H9 (cell line): ENCODE measurements at regions not wholly inside any gene's neighbourhood (a gene's known extent, or its start where the extent isn't known, plus 50 kb on each side); places are given as distances from the start of the nearest gene placed in this dataset.

Experiments
- DNase-seq: peaks from one replicate; pipeline ENCODE4 v3.0.0-alpha.2; 2017
- H2AFZ ChIP-seq: one replicate; pipeline ENCODE4 v1.6.1; 2013; ENCODE audit warnings: mild to moderate bottlenecking, low read length, control low read depth, moderate library complexity
- H2AK5ac ChIP-seq: 2 replicates; pipeline ENCODE4 v1.6.1; 2013; ENCODE audit warnings: low read length, control low read depth, mixed read lengths; ENCODE audit not compliant: insufficient read length
- H2BK120ac ChIP-seq: one replicate; pipeline ENCODE4 v1.6.1; 2013; ENCODE audit warnings: low read depth, mild to moderate bottlenecking, low read length, control low read depth, inconsistent platforms; ENCODE audit not compliant: poor library complexity, severe bottlenecking
- H2BK12ac ChIP-seq: 2 replicates; pipeline ENCODE4 v1.6.1; 2013; ENCODE audit warnings: low read length, control low read depth, mixed read lengths, low read depth; ENCODE audit not compliant: insufficient read length
- H2BK15ac ChIP-seq: 2 replicates; pipeline ENCODE4 v1.6.1; 2013; ENCODE audit warnings: low read depth, low read length, control low read depth
- H2BK20ac ChIP-seq: one replicate; pipeline ENCODE4 v1.6.1; 2013; ENCODE audit warnings: low read depth, mild to moderate bottlenecking, low read length, control low read depth, inconsistent platforms; ENCODE audit not compliant: poor library complexity, severe bottlenecking
- H2BK5ac ChIP-seq: 2 replicates; pipeline ENCODE4 v1.6.1; 2013; ENCODE audit warnings: low read length, control low read depth, mixed read lengths; ENCODE audit not compliant: insufficient read length
- H3K14ac ChIP-seq: 2 replicates; pipeline ENCODE4 v1.6.1; 2013; ENCODE audit warnings: low read length, control low read depth; ENCODE audit not compliant: insufficient read depth
- H3K18ac ChIP-seq: 2 replicates; pipeline ENCODE4 v1.6.1; 2013; ENCODE audit warnings: low read depth, mild to moderate bottlenecking, mixed read lengths, low read length, control low read depth; ENCODE audit not compliant: insufficient read length
- H3K23ac ChIP-seq: 2 replicates; pipeline ENCODE4 v1.6.1; 2013; ENCODE audit warnings: low read length, control low read depth, mixed read lengths, low read depth; ENCODE audit not compliant: insufficient read length
- H3K23me2 ChIP-seq: 2 replicates; pipeline ENCODE4 v1.6.1; 2013; ENCODE audit warnings: low read depth, mild to moderate bottlenecking, mixed read lengths, low read length, control low read depth; ENCODE audit not compliant: insufficient read length, poor library complexity, severe bottlenecking
- H3K27ac ChIP-seq: 2 replicates; pipeline ENCODE4 v1.5.1; 2013; ENCODE audit warnings: low read length, control low read depth, mixed read lengths, low read depth; ENCODE audit not compliant: insufficient read length
- H3K27me3 ChIP-seq: 2 replicates; pipeline ENCODE4 v1.6.1; 2013; ENCODE audit warnings: low read length, control low read depth, inconsistent platforms; ENCODE audit not compliant: insufficient read depth
- H3K4ac ChIP-seq: 2 replicates; pipeline ENCODE4 v1.6.1; 2013; ENCODE audit warnings: low read depth, mild to moderate bottlenecking, control low read depth, inconsistent platforms, low read length, moderate library complexity
- H3K4me1 ChIP-seq: 2 replicates; pipeline ENCODE4 v1.6.1; 2013; ENCODE audit warnings: low read length, control low read depth, inconsistent platforms; ENCODE audit not compliant: insufficient read depth
- H3K4me2 ChIP-seq: 2 replicates; pipeline ENCODE4 v1.6.1; 2013; ENCODE audit warnings: low read length, control low read depth, mixed read lengths; ENCODE audit not compliant: insufficient read length, insufficient read depth
- H3K56ac ChIP-seq: 2 replicates; pipeline ENCODE4 v1.6.1; 2013; ENCODE audit warnings: low read depth, mild to moderate bottlenecking, mixed read lengths, low read length, control low read depth; ENCODE audit not compliant: insufficient read length
- H3K79me1 ChIP-seq: 2 replicates; pipeline ENCODE4 v1.6.1; 2013; ENCODE audit warnings: low read depth, mild to moderate bottlenecking, moderate library complexity, low read length, control low read depth, inconsistent platforms; ENCODE audit not compliant: insufficient read depth, poor library complexity, severe bottlenecking
- H3K79me2 ChIP-seq: 2 replicates; pipeline ENCODE4 v1.6.1; 2013; ENCODE audit warnings: low read length, control low read depth, inconsistent platforms; ENCODE audit not compliant: insufficient read depth
- H3K9ac ChIP-seq: 2 replicates; pipeline ENCODE4 v1.6.1; 2013; ENCODE audit warnings: low read length, control low read depth, mixed read lengths; ENCODE audit not compliant: insufficient read length; ENCODE audit errors: extremely low read depth
- H3K9me3 ChIP-seq: one replicate; pipeline ENCODE4 v1.6.1; 2013; ENCODE audit warnings: low read depth, low read length, inconsistent platforms; ENCODE audit not compliant: control insufficient read depth
- H3T11ph ChIP-seq: one replicate; pipeline ENCODE4 v1.6.1; 2013; ENCODE audit warnings: mild to moderate bottlenecking, low read length, control low read depth, inconsistent platforms
- H4K20me1 ChIP-seq: one replicate; pipeline ENCODE4 v1.6.1; 2013; ENCODE audit not compliant: control insufficient read depth, insufficient read length, insufficient read depth
- H4K5ac ChIP-seq: 2 replicates; pipeline ENCODE4 v1.6.1; 2013; ENCODE audit warnings: low read depth, mild to moderate bottlenecking, mixed read lengths, low read length, control low read depth; ENCODE audit not compliant: insufficient read length
- H4K8ac ChIP-seq: replicated peaks from 2 replicates; pipeline ENCODE4 v1.6.1; 2013; ENCODE audit warnings: low read length, control low read depth, mixed read lengths, low read depth; ENCODE audit not compliant: insufficient read length
- H4K91ac ChIP-seq: 2 replicates; pipeline ENCODE4 v1.6.1; 2013; ENCODE audit warnings: low read depth, mild to moderate bottlenecking, moderate library complexity, mixed read lengths, low read length, control low read depth; ENCODE audit not compliant: insufficient read length
- H3K27ac Mint-ChIP-seq, 3 experiments: 2 replicates in 2 of 3; 3 replicates in 1 of 3; pipeline ENCODE4 v1.8.0; 2020 to 2021; ENCODE audit warnings: mixed read lengths in 3 of 3, mild to moderate bottlenecking in 1 of 3, moderate library complexity in 1 of 3
- H3K27me3 Mint-ChIP-seq: 2 replicates; pipeline ENCODE4 v1.8.0; 2021; ENCODE audit warnings: low read depth, mild to moderate bottlenecking, moderate library complexity, mixed read lengths
- H3K36me3 Mint-ChIP-seq, 3 experiments: 2 replicates in 2 of 3; 3 replicates in 1 of 3; pipeline ENCODE4 v1.8.0; 2020 to 2021; ENCODE audit warnings: low read depth in 3 of 3, mixed read lengths in 3 of 3; ENCODE audit not compliant: insufficient read depth in 1 of 3
- H3K4me1 Mint-ChIP-seq, 2 experiments: 2 replicates each; pipeline ENCODE4 v1.8.0; 2020; ENCODE audit warnings: mixed read lengths in 2 of 2
- H3K4me3 Mint-ChIP-seq, 2 experiments: 2 replicates in 1 of 2; 3 replicates in 1 of 2; pipeline ENCODE4 v1.8.0; 2020 to 2021; ENCODE audit warnings: mild to moderate bottlenecking in 2 of 2, mixed read lengths in 2 of 2, moderate library complexity in 1 of 2
- H3K9me3 Mint-ChIP-seq, 2 experiments: 2 replicates in 1 of 2; 3 replicates in 1 of 2; pipeline ENCODE4 v1.8.0; 2020; ENCODE audit warnings: mild to moderate bottlenecking in 2 of 2, mixed read lengths in 2 of 2, moderate library complexity in 1 of 2
- CTCF ChIP-seq: fragments of 200-600 bp; sonication (generic); conservative IDR thresholded peaks from 3 replicates; pipeline ENCODE4 v1.8.0; 2021; ENCODE audit warnings: antibody characterized with exemption, mild to moderate bottlenecking
- WGBS: extraction: QIAGEN DNeasy Blood & Tissue Kit; methylation state at CpG from one replicate; pipeline ENCODE4 v1.1.7; 2013; ENCODE audit warnings: missing lambda C conversion rate, low lambda C conversion rate, mixed read lengths; ENCODE audit not compliant: insufficient read length; ENCODE audit errors: extremely low coverage; 5-methylcytosine and 5-hydroxymethylcytosine counted together

GRCh38 chr5:125059255-125060002 is 313.0 kb upstream of the ZNF608 start:
- H3K4me2 ChIP-seq = no peak overlapping the region
- Mint-ChIP-seq H3K4me1 (peaks cover 64 to 67% of the 10 kb centered on the region in 2 experiments), H3K4me3 (no peak overlapping the region)

More at GRCh38 chr5:125059255-125060002, 313.0 kb upstream of the ZNF608 start:
- Mint-ChIP-seq H3K9me3 (peaks cover 0 to 12% of the 10 kb centered on the region in 2 experiments; a peak in 2 of 5 replicates), H3K36me3 (peaks cover 0 to 11% (median 0%) of the 10 kb centered on the region in 3 experiments; a peak in 3 of 7 replicates), H3K27me3 (no peaks in the 10 kb centered on the region), H3K27ac (peak overlapping the region in 2 of 3 experiments; percentile 66 to 80; a peak in 3 of 7 replicates)
- H3K4ac ChIP-seq = no peak overlapping the region
- no peak overlapping the region for H3K9ac ChIP-seq
- H3K23ac ChIP-seq = no peak overlapping the region
- H2BK20ac ChIP-seq = no peak overlapping the region
- no peak overlapping the region for H2BK15ac ChIP-seq
- H4K8ac ChIP-seq = no peak overlapping the region
- no peaks in the 10 kb centered on the region for H3K9me3 ChIP-seq
- DNase-seq = no peak
- H3K56ac ChIP-seq = no peak overlapping the region
- peaks cover 20% of the 10 kb centered on the region for H3K4me1 ChIP-seq
- H4K5ac ChIP-seq = no peak overlapping the region
- no peaks in the 10 kb centered on the region for H3K79me1 ChIP-seq
- no peak overlapping the region for H4K91ac ChIP-seq
- TF ChIP-seq CTCF = no peak
- no peak overlapping the region for H3K14ac ChIP-seq
- H2BK120ac ChIP-seq = no peak overlapping the region
- no peak overlapping the region for H3K27ac ChIP-seq
- H3K27me3 ChIP-seq = no peaks in the 10 kb centered on the region
- no peak overlapping the region for H3T11ph ChIP-seq
- H3K79me2 ChIP-seq = no peaks in the 10 kb centered on the region
- H2AFZ ChIP-seq = no peak overlapping the region
- H2BK5ac ChIP-seq = no peak overlapping the region
- no peaks in the 10 kb centered on the region for H3K23me2 ChIP-seq
- H2AK5ac ChIP-seq = no peak overlapping the region
- H2BK12ac ChIP-seq = no peak overlapping the region
- H3K18ac ChIP-seq = no peak overlapping the region
- no CpG with 5 or more reads among the region's 4 CpGs for WGBS
- no peaks in the 10 kb centered on the region for H4K20me1 ChIP-seq
